ENCODE measurements at regions not wholly inside any gene's neighbourhood (a gene's known extent, or its start where the extent isn't known, plus 50 kb on each side); places are given as distances from the start of the nearest gene placed in this dataset.

DNA sequence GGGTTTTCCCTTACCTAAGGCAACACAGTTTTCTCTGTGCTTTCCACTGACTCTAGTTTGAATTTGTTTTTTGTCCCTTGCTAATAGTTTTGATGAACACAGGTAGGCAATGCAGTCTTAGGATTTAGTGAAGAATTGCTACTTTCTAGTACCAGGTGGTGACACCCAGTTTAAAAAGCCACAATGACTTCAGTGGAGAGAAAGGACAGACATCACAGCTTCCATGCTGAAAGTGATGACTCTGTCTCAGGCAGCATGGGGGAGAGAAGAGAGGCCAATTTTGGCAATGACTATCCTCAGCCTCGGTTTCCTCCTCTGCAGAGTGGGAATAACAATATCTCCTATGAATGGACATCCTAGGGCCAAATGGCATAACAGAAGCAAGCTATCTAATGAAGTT, 118.8 kb downstream of the AXIN2 start:
- DNase-seq: no peak

DNA sequence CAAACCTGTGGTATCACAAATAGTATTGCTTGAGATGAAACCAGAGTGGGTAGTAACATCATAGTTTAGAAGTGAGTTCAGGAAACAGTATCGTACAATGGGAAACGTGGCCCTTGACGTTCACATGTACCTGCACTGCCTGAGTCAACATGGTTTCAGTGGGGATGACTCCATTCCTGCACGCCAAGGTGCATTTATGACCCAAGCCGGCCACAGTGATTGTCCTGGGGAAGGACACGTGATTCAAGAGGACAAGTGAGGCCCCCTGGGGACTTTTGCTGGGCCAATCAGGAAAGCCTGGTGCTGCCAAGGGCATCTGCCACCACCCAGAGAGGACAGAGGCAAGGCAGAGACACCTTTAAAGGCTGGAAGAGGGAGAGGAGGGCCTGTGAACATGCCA, 119.2 kb downstream of the AXIN2 start:
- no peak for DNase-seq

DNA sequence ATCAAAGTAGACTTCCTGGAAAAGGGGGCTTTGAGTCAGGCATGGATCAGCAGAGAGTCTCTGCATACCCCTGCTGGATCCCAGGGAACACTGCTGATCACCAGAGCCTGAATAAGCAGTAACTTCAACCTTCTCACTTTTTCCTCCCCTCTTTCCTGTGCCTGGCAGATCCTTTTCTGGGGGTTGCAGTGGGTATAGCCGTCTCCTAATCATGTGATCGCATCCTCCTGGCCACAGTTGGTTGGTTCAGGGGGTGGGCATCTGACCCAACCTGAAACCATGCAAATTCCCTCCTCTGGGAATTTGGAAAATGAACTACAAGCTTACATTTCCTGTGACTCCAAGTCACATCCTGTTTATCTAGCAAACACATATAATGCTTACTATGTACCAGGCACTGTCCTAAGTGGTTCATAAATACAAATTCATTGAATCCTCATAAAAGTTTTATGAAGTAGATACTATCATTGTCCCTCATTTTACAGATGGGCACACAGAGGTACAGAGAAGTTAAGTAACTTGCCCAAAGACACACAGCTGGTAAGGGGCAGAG, 120.3 kb downstream of the AXIN2 start:
- DNase-seq: no peak

DNA sequence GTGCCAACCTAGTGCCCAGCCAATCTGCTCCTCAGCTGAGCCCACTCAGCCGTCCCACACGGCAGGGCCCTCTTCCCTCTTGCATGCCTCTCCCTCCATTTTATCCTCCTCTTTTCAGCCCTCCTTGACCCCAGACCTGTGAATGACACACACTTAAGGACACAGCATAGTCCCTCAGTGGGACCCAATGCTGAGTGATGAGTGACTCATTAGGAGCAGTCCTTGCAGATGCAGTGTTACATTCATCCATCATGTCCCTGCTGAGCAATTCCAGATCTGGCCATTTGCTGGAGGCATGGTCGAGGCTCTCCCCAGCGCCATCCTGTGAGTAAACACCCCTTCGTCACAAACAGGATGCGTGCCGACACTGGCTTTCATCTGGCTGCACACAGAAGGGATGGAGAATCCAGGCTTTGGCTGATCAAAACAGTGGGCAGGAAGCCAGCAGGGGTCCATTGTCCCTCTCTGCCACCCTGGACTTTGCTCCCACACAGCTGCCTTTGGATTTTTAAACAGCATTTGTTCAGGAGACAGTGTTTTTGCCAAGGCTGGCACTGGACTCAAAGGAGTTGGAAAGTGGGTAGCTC, 122.6 kb downstream of the AXIN2 start:
- DNase-seq: no peak

DNA sequence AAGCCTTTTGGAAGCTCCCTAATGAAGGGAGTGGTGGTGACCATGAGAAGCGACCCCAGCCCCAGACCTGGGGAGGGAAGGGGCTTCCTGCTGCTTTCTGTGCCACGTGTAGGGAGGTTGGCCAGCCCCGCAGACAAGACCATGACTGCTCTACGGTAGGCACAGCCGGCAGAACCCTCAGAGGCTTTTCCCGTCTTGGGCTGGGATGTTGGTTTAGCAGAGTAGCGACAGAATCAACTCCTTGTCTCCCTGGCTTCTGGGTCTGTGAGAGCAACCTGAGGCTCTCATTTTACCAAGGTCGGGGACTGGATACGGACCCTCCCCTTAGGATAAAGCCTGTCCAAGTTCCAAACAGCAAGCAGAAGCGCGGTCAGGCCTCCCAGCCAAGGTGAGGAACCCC, 123.3 kb downstream of the AXIN2 start:
- no peak for DNase-seq

DNA sequence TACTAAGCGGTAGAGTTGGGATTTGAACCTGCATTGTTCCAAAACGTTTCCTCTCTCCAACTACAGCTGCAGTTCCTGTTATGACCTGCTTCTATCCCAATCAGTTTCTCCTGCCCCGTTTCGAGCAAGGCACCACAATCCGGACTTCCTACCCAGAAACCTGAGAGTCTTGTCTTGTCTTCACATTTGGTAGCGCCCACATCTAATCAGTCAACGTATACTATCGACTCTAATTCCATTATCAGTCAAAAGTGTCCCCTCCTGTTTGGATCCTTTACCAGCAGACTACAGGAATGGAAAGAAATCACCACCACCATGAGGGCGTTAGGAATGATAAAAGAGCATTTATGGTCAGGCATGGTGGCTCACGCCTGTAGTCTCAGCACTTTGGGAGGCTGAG, 124.6 kb downstream of the AXIN2 start:
- DNase-seq: no peak

DNA sequence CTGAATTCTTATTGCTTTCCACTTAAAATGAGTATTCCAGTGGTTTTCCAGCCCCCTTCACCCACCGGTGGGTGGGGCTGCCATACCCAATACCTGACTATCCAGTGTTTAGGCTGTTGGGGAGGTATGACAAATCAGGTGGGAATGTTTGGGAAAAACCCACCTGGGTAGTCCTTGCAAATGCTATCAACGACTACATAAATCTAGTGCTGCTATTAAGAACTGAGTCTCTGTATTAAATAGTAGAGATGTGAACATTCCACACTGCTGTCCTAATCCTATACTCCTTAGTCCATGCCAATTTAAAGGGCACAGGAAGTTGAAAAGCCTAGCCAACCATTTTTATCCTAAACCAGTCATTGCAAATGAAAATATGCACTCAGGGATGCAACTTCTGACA, 126.6 kb downstream of the AXIN2 start:
- DNase-seq: no peak

DNA sequence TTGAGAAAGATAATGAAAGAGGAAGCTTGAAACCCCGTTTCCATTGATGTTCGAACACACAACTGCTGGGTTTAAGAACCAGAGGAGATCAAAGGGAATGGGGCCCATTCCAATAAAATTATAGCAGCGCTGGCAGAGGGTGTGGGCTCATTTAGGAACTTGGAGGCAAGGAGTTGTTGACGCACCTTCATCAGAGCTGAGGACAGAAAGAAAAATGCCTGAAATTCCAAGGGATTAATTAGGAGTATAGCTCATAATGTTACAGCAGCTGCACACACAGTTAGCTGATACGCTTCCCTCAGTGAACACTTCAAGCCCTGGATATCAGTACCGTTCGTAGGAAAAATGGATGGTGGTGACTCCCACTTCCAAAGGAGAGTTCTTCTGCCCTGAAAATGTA, 127.2 kb downstream of the AXIN2 start:
- DNase-seq: no peak

DNA sequence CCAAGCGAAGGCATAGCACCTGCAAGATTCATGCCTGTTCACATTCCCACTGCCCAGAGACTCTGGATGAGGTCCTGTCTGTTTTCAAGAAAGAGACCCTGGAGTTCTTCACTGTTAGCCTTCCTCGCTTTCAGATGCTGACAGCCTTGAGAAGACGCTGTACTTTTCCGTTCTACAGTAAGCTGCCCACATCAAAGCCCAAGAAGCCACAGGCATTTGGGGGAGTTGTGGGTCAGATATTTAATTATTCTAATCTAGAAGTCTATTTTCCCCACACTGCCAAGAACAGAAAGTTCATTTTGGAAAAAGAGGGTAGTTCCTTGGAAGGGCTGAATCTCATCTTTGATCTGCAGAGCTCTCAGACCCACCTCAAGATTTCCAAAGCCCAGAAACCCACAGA, 127.9 kb downstream of the AXIN2 start:
- no peak for DNase-seq

DNA sequence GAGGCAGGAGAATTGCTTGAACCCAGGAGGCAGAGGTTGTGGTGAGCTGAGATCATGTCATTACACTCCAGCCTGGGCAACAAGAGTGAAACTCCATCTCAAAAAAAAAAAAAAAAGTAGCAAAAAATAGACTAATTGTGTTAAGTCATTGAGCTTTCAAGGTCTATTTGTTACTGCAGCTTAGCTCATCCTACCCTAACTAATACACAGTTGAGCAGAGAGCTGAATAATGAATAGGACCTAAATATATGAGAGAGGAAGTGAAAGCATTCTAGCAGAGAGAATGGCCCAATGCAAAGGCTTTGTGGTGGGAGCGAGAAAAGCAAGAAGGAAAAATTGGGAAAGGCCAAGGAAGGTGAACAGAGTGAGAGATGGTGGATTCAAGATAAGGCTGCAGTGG, 128.3 kb downstream of the AXIN2 start:
- DNase-seq: no peak

DNA sequence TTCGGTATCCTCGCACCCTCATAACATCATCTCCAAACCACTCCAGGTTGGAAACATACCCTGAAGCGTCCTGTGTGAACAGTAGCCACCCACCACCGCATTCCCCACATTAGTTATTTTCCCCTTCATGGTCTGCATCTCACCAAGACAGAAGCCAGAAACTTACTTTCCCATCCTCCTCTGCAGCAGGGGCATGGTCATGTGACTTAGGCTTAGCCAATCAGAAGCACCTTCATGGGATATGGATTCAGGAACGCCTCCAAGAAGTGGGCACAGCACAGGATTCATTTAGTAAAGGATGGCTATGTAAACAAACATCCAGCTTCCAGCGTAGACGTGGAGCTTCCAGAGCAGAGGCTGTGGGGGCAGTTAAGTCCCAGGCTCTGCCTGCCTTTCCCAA, 130.3 kb downstream of the AXIN2 start:
- DNase-seq: no peak

DNA sequence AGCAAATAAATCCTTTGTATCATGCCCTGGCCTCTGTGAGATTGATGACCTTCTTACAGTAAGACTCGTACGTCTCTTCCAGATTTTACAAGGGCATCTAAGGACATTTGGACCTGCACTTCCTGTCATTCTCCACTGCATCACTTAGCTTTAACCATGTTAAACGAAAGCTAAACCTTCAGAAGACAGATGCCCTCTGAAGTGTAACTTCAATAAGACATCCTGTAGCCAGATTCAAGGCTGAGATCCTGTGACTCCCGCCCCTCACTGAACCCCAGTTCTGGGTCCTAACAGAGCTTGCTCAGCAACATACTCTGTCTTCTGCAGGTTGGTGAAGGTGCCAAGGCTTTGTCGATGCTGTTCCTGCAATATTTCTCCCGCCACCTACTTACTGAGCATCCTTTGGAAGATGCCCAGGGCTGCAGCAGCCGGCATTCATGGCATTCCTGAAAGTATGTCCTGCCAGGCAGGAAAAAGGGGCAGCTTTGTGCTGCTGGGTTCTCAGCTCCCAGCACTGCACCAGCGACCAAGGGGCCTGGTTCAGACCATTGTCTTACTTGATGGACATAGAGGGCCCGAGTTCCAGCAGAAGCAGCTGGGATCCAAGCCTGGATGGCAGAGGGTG, 131.1 kb downstream of the AXIN2 start:
- no peak for DNase-seq

DNA sequence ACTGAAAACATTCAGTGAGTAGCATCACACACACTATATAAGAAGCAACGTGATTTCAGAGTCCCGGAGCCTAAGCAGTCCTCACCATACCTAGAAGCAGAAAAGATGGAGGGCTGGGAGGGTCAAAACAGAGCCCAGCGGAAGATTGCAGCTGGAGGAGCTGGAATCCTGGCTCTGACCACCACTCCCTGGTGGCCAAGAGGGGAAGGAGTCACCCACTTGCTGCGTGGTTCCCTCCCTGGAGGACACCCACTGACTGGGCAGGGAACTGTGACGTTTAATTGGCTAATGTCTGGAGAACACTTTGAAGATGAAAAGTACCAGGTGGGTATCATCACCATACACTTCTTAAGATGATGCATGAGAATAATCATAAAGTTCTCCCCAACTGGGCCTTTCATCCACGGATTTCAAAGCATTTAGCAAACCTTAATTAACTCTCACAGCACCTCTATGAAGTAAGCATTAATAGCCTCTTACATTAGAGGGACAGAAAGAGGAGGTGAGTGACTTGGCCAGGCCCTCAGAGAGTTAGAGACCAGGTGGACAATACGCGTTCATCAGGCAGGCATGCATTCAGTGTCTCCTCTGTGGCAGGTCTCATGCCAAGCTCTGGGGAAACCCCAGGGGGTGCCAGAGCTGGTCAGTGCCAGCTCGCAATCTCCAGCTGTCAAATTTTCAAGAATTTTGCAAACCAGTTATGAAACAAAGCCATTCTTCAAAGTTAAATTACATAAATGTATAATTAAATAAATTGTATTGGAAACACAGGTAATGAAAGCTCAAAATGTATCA, 137.9 kb downstream of the AXIN2 start:
- DNase-seq: no peak

DNA sequence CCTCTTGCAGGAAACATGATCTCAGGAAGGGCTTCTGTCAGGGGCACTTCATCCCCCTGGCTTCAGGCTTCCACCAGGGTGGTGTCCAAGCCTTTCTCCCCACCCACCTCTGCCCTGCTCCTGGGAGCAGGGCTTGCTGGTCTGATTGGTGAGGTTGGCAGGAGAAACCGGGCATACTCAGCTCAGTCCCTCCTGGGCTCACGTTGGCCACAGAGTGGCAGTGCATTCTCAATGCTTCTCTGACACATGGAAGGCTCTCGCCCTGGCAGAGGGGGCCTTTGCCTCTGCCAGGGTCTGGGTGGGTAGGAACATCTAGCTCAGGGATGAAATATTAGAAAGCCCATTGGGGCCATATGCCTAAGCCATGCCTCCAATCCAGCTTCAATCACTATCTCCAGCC, 142.8 kb downstream of the AXIN2 start:
- DNase-seq: no peak

DNA sequence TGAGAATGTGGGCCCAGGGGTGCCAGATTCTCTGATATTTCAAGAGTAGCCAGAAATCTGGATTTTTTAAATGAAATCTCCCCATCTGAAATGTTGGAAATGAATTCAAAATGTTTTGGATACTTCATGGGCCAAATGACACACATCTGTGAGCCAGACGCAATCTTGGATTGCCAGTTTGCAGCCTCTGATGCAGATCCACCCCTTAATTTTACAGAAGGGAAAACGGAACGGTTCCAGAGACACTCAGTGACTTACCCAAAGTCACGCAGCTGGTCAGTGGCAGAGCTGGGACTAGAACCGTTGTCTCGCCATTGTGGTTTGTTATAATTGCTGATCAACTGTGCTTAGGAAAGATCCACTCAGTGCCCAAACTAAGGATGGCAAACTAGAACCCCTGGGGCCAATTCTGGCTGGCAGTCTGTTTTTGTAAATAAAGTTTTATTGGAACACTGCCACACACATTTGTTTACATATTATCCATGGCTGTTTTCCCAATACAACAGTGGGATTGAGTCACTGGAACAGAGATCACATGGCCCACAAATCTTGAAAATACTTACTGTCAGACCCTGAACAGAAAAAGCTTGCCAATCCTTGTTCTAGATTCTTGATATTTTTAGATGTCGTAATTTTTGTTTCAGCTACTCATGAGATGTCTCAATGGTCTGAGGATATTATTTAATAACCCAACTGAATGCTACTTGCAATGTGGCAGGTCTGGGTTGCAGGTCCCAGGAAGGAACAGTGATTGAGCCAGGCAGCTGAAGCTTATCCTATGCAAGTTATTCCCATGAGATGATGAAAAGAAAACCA, 143.8 kb downstream of the AXIN2 start:
- no peak for DNase-seq

DNA sequence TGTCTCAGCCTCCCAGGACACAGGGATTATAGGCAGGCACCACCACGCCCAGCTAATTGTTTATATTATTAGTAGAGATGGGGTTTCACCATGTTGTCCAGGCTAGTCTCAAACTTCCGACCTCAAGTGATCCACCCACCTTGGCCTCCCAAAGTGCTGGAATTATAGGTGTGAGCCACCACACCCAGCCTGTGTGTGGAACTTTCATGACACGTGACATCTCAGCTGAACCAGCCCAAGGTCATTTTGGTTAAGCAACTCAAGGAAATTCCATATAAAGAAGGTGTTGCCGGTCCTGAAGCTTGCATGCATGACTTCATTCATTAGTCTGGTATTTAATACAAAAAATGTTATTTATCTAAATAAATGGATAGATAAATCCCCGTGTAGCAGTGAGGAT, 145.5 kb downstream of the AXIN2 start:
- no peak for DNase-seq

DNA sequence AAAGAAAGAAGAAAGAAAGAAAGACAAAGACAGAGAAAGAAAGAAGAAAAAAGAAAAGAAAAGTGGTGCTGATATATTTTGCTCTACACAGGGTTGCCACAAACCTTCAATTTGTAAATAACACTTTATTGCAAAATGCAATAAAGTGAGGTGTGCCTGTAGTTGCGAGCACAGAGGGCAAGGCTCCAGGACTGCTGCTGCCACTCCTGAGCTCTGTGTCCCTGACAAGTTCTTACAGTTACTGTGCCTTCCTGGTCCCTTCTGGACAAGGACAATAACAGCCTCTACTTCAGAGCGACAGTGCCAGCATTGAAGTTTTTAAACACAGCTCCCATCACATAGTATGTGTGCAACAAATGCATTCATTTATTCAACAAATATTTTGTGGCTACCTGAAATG, 148.1 kb downstream of the AXIN2 start:
- DNase-seq: no peak

DNA sequence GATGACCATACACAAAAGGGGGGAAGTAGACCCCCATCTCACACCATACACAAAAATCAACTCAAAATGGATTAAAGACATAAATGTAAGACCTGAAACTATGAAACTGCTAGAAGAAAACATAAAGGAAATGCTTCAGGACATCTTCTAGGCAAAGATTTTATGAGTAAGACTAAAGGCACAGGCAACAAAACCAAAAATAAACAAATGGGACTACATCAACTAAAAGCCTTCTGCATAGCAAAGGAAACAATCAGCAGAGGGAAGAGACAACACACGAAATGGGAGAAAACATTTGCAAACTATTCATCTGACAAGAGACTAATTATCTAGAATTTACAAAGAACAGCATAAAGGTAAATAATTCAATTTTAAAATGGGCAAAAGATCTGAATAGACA, 152.1 kb downstream of the AXIN2 start:
- DNase-seq: no peak

DNA sequence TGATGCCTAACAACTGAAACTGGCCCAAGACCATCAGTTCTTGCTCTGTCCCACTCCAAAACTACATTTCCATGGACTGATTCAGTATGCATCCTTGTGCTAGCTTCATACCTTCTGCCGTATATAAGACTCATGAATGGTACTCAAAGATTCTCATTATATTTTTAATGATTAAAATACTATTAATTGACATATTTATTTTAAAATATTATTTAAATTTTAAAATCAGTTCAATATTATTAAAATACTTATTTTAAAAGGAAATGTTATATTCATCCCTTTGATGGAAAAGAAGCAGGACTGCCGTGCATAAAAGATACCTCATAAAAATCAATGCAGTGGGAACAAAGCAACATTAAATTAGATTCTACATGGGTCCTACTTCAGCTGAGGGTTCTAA, 153.4 kb downstream of the AXIN2 start:
- no peak for DNase-seq

DNA sequence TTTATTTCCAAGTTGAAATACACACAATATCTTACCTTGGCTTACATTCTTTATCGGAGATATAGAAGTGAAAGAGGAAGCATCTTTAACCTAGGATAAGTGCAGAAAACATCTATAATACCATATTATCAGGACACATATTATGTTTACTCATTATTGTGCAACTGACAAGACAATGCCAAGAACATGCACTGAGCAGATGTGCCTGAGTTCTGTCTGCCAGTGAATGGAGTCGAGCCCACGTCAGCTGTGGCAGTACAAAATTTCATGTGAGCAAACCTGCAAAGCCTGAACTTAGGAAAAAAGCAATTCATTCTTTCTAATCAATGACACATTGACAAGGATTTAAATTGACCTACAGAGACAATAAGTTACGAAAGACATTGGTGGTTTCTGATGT, 154.4 kb downstream of the AXIN2 start:
- DNase-seq: no peak

DNA sequence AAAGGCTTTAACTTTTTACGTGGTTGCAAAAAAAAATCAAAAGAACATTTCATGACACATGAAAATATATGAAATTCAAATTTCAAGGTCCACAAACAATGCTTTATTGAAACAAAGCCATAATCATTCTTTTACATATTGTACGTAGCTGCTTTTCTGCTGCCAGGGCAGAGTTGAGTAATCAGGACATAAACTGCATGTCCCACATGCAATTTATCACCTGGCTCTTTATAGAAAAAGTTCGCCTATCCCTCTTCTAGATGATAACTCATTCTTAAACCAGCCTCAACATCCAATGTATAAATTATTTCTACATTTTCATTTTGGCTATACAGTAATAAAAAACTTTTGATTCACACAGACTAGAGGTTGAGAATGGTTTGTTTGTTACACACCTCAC, 154.9 kb downstream of the AXIN2 start:
- no peak for DNase-seq

DNA sequence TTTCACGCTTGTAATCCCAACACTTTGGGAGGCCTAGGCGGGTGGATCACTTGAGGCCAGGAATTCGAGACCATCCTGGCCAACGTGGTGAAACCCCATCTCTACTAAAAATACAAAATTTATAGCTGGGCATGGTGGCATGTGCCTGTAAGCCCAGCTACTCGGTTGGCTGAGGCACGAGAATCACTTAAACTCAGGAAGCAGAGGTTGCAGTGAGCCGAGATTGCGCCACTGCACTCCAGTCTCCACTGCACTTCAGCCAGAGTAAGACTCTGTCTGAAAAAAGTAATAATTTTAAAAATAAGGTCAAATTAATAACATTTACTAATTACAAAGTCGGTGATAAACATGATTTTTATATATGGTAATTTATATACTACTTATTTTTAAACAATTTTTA, 155.9 kb downstream of the AXIN2 start:
- no peak for DNase-seq

DNA sequence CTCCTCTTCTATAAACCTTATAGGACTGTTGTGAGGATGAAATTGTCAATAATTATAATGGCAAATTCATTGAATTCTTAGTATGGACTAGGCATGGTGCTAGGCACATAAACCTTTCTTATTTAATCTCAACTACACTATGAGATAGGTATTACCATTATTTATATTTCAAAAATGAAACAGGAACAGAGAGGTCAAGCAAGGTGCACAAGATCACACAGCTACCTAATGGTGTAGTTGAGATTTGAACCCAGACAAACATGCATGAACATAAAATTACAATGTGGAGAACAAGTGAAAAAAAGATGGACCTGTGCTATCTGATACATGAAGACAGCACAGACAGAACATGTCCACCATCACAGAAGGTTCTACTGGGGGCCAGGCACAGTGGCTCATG, 156.7 kb downstream of the AXIN2 start:
- DNase-seq: no peak
